HUES6 (cell line): ENCODE measurements at regions not wholly inside any gene's neighbourhood (a gene's known extent, or its start where the extent isn't known, plus 50 kb on each side); places are given as distances from the start of the nearest gene placed in this dataset.

Experiments
- H3K27ac ChIP-seq: 2 replicates; pipeline ENCODE4 v1.7.0; 2013; ENCODE audit warnings: low read depth, mild to moderate bottlenecking, low read length, inconsistent platforms
- H3K27me3 ChIP-seq: 2 replicates; pipeline ENCODE4 v1.6.1; 2013; ENCODE audit warnings: low read length; ENCODE audit not compliant: control insufficient read depth, insufficient read depth
- H3K36me3 ChIP-seq: 2 replicates; pipeline ENCODE4 v1.6.1; 2013; ENCODE audit warnings: low read length; ENCODE audit not compliant: control insufficient read depth, insufficient read depth
- H3K4me1 ChIP-seq: 2 replicates; pipeline ENCODE4 v1.6.1; 2013; ENCODE audit warnings: low read length; ENCODE audit not compliant: control insufficient read depth, insufficient read depth
- H3K4me3 ChIP-seq: 2 replicates; pipeline ENCODE4 v1.5.1; 2013; ENCODE audit warnings: low read depth, low read length
- H3K9ac ChIP-seq: one replicate; pipeline ENCODE4 v1.6.1; 2013; ENCODE audit warnings: mild to moderate bottlenecking, low read length
- H3K9me3 ChIP-seq: 2 replicates; pipeline ENCODE4 v1.6.1; 2013; ENCODE audit warnings: low read depth, low read length; ENCODE audit not compliant: control insufficient read depth, insufficient read depth

DNA sequence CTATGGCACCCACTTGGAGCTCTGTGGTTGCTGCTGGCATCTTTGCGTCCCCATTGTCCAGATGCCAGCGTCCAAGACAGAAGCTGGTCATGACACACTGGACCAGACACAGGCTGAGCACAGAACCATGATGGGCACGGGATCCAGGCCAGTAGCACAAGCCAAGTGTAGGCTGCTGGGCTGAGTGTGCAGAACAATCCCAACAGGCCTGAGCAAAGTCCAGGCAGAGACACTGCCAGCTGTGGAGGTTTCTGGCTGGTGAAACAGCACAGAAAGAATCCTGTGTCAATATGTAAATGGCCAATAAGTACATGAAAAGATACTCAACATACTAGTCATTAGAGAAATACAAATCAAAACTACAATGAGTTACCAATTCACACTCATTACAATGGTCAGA, 705.4 kb downstream of the METTL4 start:
- no peak overlapping the region for H3K4me3 ChIP-seq
- peaks cover 10% of the 10 kb centered on the region; the same call in 1 of the 2 replicates for H3K9me3 ChIP-seq
- no peaks in the 10 kb centered on the region for H3K36me3 ChIP-seq
- no peaks in the 10 kb centered on the region for H3K4me1 ChIP-seq
- no peaks in the 10 kb centered on the region for H3K27me3 ChIP-seq
- H3K9ac ChIP-seq, result no peak overlapping the region
- no peak overlapping the region for H3K27ac ChIP-seq

DNA sequence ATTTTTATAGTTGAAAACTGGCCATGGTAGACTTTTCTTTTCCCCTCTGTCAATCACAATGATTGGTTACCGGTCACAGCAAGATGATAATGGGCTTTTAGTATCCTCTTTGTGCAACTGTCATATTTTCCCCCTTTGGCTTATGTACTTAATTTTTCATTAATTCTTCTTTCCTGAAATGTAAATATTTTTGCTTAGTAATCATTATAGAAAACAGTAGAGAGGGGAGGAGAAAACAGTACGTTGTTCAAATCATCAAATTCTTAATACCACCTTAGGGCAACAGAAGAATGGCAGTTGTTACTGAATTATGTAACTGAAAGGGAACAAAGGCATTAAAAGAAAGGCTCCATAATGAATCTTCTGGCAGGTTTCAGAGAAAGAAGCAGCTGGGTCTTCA, 699.0 kb downstream of the METTL4 start:
- no peak overlapping the region for H3K27ac ChIP-seq
- no peak overlapping the region for H3K4me3 ChIP-seq
- H3K27me3 ChIP-seq, result no peaks in the 10 kb centered on the region
- H3K9ac ChIP-seq, result no peak overlapping the region
- no peaks in the 10 kb centered on the region for H3K36me3 ChIP-seq
- H3K9me3 ChIP-seq, result no peaks in the 10 kb centered on the region
- no peaks in the 10 kb centered on the region for H3K4me1 ChIP-seq

DNA sequence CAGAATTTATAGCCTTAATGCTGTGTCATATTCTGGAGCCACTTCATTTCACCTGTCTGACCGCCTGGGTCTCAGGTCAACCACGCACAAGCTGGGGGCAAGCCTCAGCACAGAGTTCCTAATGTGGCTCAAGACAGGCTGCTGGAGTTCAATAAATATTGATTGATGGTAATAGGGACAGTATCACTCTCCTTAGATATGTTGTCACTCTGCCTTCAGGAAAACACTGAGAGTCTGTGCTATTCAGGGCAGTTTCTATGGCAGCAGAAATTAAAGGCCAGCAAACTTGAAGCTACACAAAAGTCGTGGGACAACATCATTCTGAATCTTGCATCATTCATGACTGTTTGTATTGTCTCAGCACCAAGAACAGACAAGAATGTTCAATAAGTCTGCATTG, 696.1 kb downstream of the METTL4 start:
- Histone ChIP-seq H3K4me1 (no peaks in the 10 kb centered on the region), H3K4me3 (no peak overlapping the region), H3K9ac (no peak overlapping the region), H3K27me3 (no peaks in the 10 kb centered on the region), H3K36me3 (no peaks in the 10 kb centered on the region), H3K27ac (no peak overlapping the region), H3K9me3 (no peaks in the 10 kb centered on the region)

DNA sequence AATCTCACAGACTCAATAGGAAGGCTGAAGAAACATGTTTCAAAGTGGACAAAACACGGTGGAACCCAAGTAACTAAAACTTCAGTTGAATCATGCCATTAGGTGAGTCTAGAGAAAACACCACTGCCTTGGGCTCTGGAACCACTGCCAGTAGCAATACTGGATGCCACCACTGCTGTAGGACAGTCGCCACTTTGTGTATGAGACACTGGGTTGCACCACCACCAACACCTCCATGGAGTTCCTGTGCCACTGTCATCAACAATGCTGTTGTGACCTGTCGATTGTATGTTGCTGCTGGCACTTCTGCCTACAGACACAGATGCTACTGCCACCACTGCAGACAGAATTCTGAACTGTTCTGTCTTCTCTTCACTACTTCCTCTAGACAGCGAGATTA, 686.7 kb downstream of the METTL4 start:
- no peak overlapping the region for H3K27ac ChIP-seq
- H3K4me1 ChIP-seq, result no peaks in the 10 kb centered on the region
- no peaks in the 10 kb centered on the region for H3K27me3 ChIP-seq
- H3K9me3 ChIP-seq, result 0 out of 2 replicates have a peak, but pooled peaks cover 3% of the 10 kb centered on the region
- H3K4me3 ChIP-seq, result no peak overlapping the region
- H3K9ac ChIP-seq, result no peak overlapping the region
- no peaks in the 10 kb centered on the region for H3K36me3 ChIP-seq

DNA sequence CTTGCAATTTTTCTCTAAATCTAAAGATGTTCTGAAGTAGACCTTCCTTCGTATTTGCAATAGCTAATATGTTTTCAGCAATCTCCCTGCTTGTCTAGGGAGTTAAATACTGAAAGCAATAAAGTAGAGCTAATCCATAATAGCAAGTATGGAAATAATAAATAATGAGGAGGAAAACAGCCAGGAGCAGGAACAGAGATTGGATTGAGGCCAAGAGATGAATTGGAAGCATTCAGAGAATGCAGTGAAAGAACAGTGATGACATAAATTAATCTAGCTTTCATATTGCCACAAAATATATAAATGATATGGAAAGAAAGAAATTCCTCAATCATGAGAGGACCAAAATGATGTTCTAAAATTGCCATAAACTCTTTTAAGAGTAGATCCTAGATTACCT, 679.7 kb downstream of the METTL4 start:
- no peak overlapping the region for H3K9ac ChIP-seq
- no peak overlapping the region for H3K27ac ChIP-seq
- H3K4me3 ChIP-seq, result no peak overlapping the region
- H3K27me3 ChIP-seq, result no peaks in the 10 kb centered on the region
- no peaks in the 10 kb centered on the region for H3K4me1 ChIP-seq
- H3K36me3 ChIP-seq, result no peaks in the 10 kb centered on the region
- no peaks in the 10 kb centered on the region for H3K9me3 ChIP-seq

DNA sequence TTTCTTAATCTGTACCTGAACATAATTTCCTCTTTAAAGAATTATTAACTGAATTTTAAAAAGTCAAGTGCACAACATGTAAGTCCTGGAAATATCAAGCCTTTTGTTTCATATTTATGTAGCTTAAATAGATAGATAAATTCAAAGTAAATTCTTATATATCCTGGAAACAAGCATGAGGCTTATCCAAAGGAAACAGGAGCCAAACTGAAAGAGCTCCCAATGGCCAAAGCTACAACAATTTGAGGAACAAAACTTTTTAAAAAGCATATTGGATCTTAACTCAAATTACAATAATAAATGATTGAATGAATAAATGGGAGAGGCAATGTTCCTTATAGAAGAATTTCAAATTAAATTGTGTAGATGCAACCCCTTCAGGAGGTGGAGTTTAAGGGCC, 679.1 kb downstream of the METTL4 start:
- Histone ChIP-seq H3K9me3 (no peaks in the 10 kb centered on the region), H3K27me3 (no peaks in the 10 kb centered on the region), H3K36me3 (no peaks in the 10 kb centered on the region), H3K4me1 (no peaks in the 10 kb centered on the region), H3K4me3 (no peak overlapping the region), H3K27ac (no peak overlapping the region), H3K9ac (no peak overlapping the region)

DNA sequence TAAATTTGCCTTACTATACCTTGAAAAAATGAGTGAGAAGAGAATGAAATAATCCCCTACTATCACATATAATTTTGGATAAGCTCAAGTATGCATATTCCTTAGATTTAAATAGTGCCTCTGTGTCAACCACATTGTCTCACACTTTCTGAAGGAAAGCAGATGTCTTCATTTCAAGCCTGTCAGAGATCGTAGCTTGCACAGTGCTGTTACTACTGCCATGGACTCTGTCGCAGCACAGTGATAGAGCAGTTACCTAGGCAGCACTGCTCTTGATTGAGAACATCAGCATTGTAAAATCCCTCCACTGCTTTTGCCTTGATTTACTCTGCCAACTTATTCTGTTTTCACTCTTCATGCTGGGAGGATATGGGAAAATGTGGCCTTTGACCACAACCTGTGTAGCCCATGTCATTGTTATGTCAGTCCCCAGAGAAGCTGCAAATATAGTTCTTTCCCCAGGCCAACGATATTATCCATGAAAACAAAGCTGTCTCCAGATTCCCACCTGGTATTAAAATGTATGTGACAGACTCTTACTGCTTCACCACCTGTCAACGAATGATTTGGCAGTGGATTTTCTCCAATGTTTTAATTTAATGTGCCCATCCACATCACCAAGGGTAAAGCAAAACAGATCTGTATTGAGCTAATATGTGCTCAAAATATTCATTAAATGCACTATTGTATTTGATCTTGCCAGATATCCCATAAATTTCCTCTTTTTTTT, 675.7 kb downstream of the METTL4 start:
- Histone ChIP-seq H3K4me1 (no peaks in the 10 kb centered on the region), H3K27ac (no peak overlapping the region), H3K36me3 (no peaks in the 10 kb centered on the region), H3K9me3 (no peaks in the 10 kb centered on the region), H3K4me3 (no peak overlapping the region), H3K27me3 (no peaks in the 10 kb centered on the region), H3K9ac (no peak overlapping the region)

DNA sequence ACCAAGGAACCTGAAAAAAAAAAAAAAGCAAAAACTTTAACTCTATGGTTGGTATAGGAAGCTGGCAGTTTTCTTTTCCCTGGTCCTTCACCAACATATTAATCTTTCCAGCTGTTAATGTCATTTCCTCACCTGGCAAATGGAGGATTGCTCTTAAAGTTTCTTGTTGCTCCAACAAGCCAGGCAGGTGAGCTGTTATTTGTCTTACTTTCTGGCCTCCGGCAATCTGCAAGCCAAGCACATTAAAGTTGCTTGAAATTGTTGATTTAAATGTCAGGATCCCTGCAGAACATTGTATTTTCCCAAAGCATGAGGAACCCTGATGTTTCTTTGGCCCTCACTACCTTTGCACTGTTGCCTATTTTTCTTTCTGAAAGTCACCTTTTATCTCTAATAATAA, 664.9 kb downstream of the METTL4 start:
- H3K4me1 ChIP-seq, result no peaks in the 10 kb centered on the region
- no peaks in the 10 kb centered on the region for H3K36me3 ChIP-seq
- H3K9ac ChIP-seq, result no peak overlapping the region
- H3K4me3 ChIP-seq, result no peak overlapping the region
- H3K27me3 ChIP-seq, result no peaks in the 10 kb centered on the region
- H3K9me3 ChIP-seq, result peaks cover 29% of the 10 kb centered on the region
- H3K27ac ChIP-seq, result no peak overlapping the region

DNA sequence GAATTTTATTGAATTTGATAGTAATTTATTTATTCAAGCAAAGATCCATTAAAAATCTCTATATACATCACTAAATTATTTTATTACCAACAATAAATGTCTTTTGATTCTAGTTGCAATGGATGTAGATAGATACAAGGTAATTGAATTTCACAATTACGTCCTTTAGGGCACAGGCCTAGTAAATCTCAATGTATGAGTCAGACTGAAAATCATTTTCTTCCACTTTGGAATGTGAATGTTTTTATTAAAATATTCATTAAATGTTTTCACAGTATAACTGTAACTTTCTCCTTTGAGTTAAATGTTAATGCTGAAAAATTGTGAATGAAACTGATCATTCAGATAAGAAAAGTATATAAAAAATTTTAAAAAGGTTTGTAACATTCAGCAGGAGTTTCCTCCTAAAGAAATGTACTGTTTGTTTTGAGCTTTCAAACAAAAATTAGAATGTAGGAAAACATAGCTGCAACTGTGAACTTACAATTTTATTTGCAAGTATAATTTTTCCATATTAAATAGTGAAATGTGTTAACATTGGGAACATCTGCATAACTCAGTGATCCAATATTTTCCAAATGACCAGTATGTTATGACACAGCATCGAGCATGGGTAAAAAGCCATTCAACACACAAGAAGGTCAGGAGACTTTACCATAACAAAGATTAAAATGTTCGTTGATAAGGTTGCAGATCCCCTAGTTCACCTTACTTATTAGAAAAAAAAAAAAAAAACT, 663.7 kb downstream of the METTL4 start:
- H3K27me3 ChIP-seq, result no peaks in the 10 kb centered on the region
- H3K9me3 ChIP-seq, result peaks cover 28% of the 10 kb centered on the region
- no peak overlapping the region for H3K9ac ChIP-seq
- no peak overlapping the region for H3K27ac ChIP-seq
- no peaks in the 10 kb centered on the region for H3K36me3 ChIP-seq
- no peaks in the 10 kb centered on the region for H3K4me1 ChIP-seq
- H3K4me3 ChIP-seq, result no peak overlapping the region

DNA sequence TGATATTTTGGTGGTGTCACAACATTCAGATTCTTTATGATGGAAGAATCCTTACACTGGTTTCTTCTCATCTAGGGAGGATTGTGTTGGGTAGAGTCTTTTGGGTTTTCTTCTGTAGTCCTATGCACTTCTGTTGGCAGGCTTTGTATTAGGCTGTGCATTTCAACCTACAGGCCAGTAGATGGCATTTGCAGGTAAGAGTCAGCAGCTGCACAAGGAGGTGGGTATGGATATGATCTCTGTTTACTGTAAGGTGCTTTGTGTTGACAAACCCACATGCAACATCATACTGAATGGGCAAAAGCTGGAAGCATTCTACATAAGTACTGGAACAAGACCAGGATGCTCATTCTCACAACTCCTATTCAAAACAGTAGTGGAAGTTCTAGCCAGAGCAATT, 656.8 kb downstream of the METTL4 start:
- Histone ChIP-seq H3K27ac (no peak overlapping the region), H3K36me3 (no peaks in the 10 kb centered on the region), H3K4me3 (no peak overlapping the region), H3K4me1 (no peaks in the 10 kb centered on the region), H3K9ac (no peak overlapping the region), H3K9me3 (peaks cover 27% of the 10 kb centered on the region), H3K27me3 (no peaks in the 10 kb centered on the region)

DNA sequence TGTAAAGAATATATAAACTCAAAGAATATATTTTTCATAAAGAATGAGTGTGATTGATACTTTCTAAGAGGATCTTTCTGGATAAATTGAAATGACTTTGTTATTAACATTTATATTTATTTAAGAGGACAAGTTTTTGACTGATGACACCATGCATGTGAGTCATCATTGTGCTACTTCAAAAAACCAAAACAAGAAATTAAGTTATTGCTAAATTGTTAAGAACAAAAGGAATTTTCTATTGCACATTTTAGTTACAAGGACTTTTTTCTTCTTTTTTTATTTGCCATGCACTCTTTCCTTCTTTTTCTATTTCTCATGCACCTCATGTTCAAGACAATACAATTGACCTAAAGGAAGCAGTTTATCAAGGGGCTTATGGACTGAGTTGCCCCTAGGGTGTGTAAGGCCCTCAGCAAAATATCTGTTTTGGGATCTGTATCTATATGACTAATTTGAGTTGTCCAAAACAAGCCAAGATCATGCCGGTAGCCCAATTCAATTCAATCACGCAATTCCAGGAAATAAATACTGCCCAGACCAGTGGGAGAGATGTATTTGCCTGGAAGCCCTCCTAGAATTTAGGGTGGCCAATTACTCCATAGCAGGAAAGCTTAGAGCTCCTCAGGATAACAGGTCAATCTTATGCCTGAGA, 654.3 kb downstream of the METTL4 start:
- H3K27ac ChIP-seq, result no peak overlapping the region
- H3K4me3 ChIP-seq, result no peak overlapping the region
- H3K36me3 ChIP-seq, result no peaks in the 10 kb centered on the region

More for the DNA sequence above, 654.3 kb downstream of the METTL4 start:
- Histone ChIP-seq H3K27me3 (no peaks in the 10 kb centered on the region), H3K9me3 (peaks cover 10% of the 10 kb centered on the region; the same call in 1 of the 2 replicates), H3K4me1 (no peaks in the 10 kb centered on the region), H3K9ac (no peak overlapping the region)
